GM18870 (cell line): ENCODE measurements at regions not wholly inside any gene's neighbourhood (a gene's known extent, or its start where the extent isn't known, plus 50 kb on each side); places are given as distances from the start of the nearest gene placed in this dataset.

Source experiments
- ATAC-seq: cut with Tn5 transposase; IDR thresholded peaks from one replicate; pipeline ENCODE4 v1.9.1; 2021; ENCODE audit warnings: moderate library complexity; ENCODE audit not compliant: unreplicated experiment

GRCh38 chr16:26648851-26649250, 417.9 kb upstream of the C16orf82 start:
- no peak for ATAC-seq

- no peak for ATAC-seq
These were observed 417.2 kb upstream of the C16orf82 start for GRCh38 chr16:26649381-26650045.

GRCh38 chr16:26651464-26651863, 415.3 kb upstream of the C16orf82 start:
- no peak for ATAC-seq

- ATAC-seq: no peak
These were observed 414.8 kb upstream of the C16orf82 start for GRCh38 chr16:26651884-26652283.

GRCh38 chr16:26658486-26658885, 408.2 kb upstream of the C16orf82 start:
- no peak for ATAC-seq

GRCh38 chr16:26658915-26659314, 407.8 kb upstream of the C16orf82 start:
- ATAC-seq: no peak

GRCh38 chr16:26664086-26664485, 402.6 kb upstream of the C16orf82 start:
- ATAC-seq: no peak

GRCh38 chr16:26665166-26665939, 401.4 kb upstream of the C16orf82 start:
- no peak for ATAC-seq

- no peak for ATAC-seq
These were observed 400.2 kb upstream of the C16orf82 start for GRCh38 chr16:26666486-26666885.

- no peak for ATAC-seq
These were observed 399.4 kb upstream of the C16orf82 start for GRCh38 chr16:26667307-26667706.

GRCh38 chr16:26668026-26668425, 398.7 kb upstream of the C16orf82 start:
- no peak for ATAC-seq

GRCh38 chr16:26672206-26672605, 394.5 kb upstream of the C16orf82 start:
- no peak for ATAC-seq

GRCh38 chr16:26673011-26673410, 393.7 kb upstream of the C16orf82 start:
- no peak for ATAC-seq

- no peak for ATAC-seq
These were observed 386.1 kb upstream of the C16orf82 start for GRCh38 chr16:26680671-26681070.

- no peak for ATAC-seq
These were observed 378.6 kb upstream of the C16orf82 start for GRCh38 chr16:26688105-26688504.

- no peak for ATAC-seq
These were observed 378.0 kb upstream of the C16orf82 start for GRCh38 chr16:26688699-26689098.

GRCh38 chr16:26692658-26693057, 374.1 kb upstream of the C16orf82 start:
- no peak for ATAC-seq

GRCh38 chr16:26697807-26698206, 368.9 kb upstream of the C16orf82 start:
- ATAC-seq: no peak

GRCh38 chr16:26700250-26700649, 366.5 kb upstream of the C16orf82 start:
- ATAC-seq: no peak

GRCh38 chr16:26701243-26701886, 365.4 kb upstream of the C16orf82 start:
- no peak for ATAC-seq

- no peak for ATAC-seq
These were observed 361.4 kb upstream of the C16orf82 start for GRCh38 chr16:26705346-26705745.

- ATAC-seq: no peak
These were observed 358.3 kb upstream of the C16orf82 start for GRCh38 chr16:26708428-26708827.
